ENCODE measurements at regions not wholly inside any gene's neighbourhood (a gene's known extent, or its start where the extent isn't known, plus 50 kb on each side); places are given as distances from the start of the nearest gene placed in this dataset.

GRCh38 chr15:31255176-31255510 lies 71.5 kb upstream of the KLF13 start:
- TF ChIP-seq CTCF (IDR thresholded peaks at IDR 0.05; ENCODE audit: poor library complexity, severe bottlenecking): no peak
- no peak for TF ChIP-seq EZH2 (IDR thresholded peaks at IDR 0.05; ENCODE audit: borderline replicate concordance, insufficient read depth, low read length, poor library complexity, severe bottlenecking)
- TF ChIP-seq SMC3 (conservative IDR thresholded peaks at IDR 0.05; ENCODE audit: poor library complexity): no peak
